GM06990 (cell line): ENCODE measurements at regions not wholly inside any gene's neighbourhood (a gene's known extent, or its start where the extent isn't known, plus 50 kb on each side); places are given as distances from the start of the nearest gene placed in this dataset.

Experiments used
- DNase-seq: peaks from one replicate; pipeline ENCODE4 v3.0.0-alpha.2; 2011; ENCODE audit not compliant: insufficient read length; ENCODE audit errors: extremely low read depth
- H3K27me3 ChIP-seq: replicated peaks from 2 replicates; pipeline ENCODE4 v1.6.0; 2011; ENCODE audit warnings: low read length; ENCODE audit not compliant: control insufficient read depth, insufficient read depth
- H3K36me3 ChIP-seq: 2 replicates; pipeline ENCODE4 v1.5.1; 2011; ENCODE audit warnings: low read length; ENCODE audit not compliant: control insufficient read depth, insufficient read depth
- H3K4me3 ChIP-seq: replicated peaks from 2 replicates; pipeline ENCODE4 v1.5.1; 2011; ENCODE audit warnings: low read depth, mild to moderate bottlenecking, control low read depth, low read length
- TF ChIP-seq, protein P1 (sequence below): IDR thresholded peaks from 2 replicates; pipeline ENCODE4 v1.5.1; 2011; ENCODE audit warnings: low read length, control low read depth, mild to moderate bottlenecking, inconsistent platforms; ENCODE audit not compliant: insufficient read depth, poor library complexity, severe bottlenecking

DNA sequence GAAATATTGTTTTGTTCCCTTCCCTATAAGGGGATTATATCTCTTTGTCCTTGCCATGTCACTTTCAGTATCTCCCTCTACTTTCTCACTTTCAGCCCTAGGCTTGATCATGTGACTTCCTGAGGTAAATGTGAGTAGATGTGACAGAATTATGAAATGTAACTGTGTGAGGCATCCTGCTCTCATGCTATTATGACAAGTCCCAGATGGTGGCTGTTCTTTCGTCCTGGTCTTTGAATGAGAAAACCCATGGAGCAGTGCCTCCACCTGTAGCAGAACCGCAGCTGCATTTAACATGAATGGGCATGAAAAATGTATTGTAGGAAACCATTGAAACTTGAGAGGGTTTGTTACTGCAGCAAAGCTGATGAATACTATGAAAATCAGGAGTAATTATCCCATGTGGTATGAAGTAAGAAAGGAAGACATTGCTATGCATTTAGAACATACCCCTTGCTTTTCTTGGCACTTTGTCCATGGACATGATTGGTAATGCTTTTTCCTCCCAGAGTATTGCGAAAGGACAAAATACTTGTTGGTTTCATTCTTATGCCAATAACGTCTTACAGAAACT is 202.2 kb upstream of the GPRIN3 start:
- peak; percentile 57 for DNase-seq
- no peaks in the 10 kb centered on the region for H3K27me3 ChIP-seq
- H3K4me3 ChIP-seq, result no peak overlapping the region
- TF ChIP-seq, protein P1, sequence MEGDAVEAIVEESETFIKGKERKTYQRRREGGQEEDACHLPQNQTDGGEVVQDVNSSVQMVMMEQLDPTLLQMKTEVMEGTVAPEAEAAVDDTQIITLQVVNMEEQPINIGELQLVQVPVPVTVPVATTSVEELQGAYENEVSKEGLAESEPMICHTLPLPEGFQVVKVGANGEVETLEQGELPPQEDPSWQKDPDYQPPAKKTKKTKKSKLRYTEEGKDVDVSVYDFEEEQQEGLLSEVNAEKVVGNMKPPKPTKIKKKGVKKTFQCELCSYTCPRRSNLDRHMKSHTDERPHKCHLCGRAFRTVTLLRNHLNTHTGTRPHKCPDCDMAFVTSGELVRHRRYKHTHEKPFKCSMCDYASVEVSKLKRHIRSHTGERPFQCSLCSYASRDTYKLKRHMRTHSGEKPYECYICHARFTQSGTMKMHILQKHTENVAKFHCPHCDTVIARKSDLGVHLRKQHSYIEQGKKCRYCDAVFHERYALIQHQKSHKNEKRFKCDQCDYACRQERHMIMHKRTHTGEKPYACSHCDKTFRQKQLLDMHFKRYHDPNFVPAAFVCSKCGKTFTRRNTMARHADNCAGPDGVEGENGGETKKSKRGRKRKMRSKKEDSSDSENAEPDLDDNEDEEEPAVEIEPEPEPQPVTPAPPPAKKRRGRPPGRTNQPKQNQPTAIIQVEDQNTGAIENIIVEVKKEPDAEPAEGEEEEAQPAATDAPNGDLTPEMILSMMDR, result no peak
- H3K36me3 ChIP-seq, result no peaks in the 10 kb centered on the region

GRCh38 chr4:89506866-89507491 is 199.4 kb upstream of the GPRIN3 start:
- DNase-seq, result no peak
- no peaks in the 10 kb centered on the region for H3K27me3 ChIP-seq

GRCh38 chr4:89502581-89502980 is 195.0 kb upstream of the GPRIN3 start:
- H3K4me3 ChIP-seq, result no peak overlapping the region
- DNase-seq, result no peak
- no peaks in the 10 kb centered on the region for H3K27me3 ChIP-seq
- no peaks in the 10 kb centered on the region for H3K36me3 ChIP-seq
- TF ChIP-seq, protein P1, result no peak

More at GRCh38 chr4:89506866-89507491, 199.4 kb upstream of the GPRIN3 start:
- TF ChIP-seq, protein P1, result no peak
- Histone ChIP-seq H3K4me3 (no peak overlapping the region), H3K36me3 (no peaks in the 10 kb centered on the region)

DNA sequence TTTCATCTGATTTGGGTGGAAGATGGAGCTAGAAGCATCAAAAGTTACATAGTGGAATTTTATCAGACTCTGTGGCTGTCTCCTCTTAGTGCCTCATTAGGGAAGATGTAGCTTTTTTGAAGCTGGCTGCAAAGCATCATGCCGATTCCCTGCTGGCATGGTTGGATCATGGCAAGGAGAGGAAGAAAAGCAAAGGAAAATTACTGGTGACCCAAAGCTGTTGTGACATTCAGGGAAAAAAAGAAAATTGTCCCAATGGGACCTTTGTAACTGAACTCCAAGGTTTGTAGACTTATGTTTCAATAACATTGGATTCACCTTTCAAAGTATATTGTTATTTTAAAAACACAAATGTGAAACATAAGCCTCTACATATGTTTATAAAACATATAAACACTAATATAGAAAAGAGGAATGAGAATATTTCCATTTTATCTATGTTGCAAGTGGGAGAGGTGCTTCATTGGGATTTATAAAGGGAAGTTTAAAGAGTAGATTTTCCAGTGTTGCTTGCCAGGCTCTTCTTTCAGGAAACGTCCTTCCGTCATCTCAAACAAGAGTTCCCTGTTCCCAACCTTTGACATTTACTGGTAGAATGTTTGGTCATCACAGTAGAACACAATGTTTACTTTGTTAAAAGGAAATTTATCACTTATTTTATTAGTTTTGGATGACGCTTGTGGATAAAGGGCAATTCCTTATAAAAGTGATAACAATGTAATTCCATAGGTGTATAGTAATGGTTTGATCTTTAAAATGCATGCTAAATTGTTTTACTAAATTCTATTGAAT is 190.1 kb upstream of the GPRIN3 start:
- H3K4me3 ChIP-seq, result no peak overlapping the region
- DNase-seq, result no peak
- H3K27me3 ChIP-seq, result no peaks in the 10 kb centered on the region
- TF ChIP-seq, protein P1, result no peak
- H3K36me3 ChIP-seq, result no peaks in the 10 kb centered on the region

DNA sequence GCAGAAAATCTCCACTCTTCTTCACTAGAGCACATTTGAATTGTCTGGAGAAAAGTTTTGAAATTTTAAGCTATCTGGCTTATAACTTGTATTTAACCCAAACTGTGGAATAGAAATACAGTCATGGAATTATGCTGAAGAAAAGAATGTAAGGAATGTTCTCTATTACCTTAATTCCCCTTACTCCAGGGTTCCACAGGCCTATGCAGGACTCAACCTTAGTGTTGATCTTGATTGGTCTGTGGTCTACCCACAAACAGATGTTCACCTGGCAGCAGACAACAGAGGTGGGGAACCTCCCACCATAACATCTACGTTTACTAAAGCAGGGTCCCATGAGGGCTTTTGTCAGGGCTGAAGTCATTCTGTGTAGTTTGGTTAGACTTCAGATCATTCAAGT is 189.3 kb upstream of the GPRIN3 start:
- no peaks in the 10 kb centered on the region for H3K27me3 ChIP-seq

More for the DNA sequence above, 189.3 kb upstream of the GPRIN3 start:
- no peaks in the 10 kb centered on the region for H3K36me3 ChIP-seq
- no peak overlapping the region for H3K4me3 ChIP-seq
- no peak for DNase-seq
- TF ChIP-seq, protein P1, result no peak
